ENCODE measurements at regions not wholly inside any gene's neighbourhood (a gene's known extent, or its start where the extent isn't known, plus 50 kb on each side); places are given as distances from the start of the nearest gene placed in this dataset.

DNA sequence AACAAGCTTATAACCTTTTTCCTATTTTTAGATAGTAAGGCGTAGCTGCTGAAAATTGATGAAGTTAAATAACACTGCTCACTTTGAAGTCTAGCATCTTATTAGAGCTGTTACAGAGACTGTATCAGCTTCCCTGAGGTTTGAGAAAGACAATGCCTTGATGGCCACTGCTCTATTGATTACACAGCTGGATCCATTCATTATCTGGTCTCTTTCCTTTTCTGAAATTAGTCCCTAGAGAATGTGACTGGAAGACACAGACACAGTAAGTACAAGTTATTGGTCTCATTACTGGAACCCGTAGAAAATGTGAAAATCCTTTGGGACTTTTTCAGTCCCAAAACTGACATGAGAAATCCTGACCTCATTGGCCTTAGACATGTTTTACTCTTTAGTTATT is 188.3 kb downstream of the NAF1 start:
- H3K23me2 ChIP-seq (ENCODE audit: low read depth, low read length) = no peaks in the 10 kb centered on the region
- no peak overlapping the region for H2BK20ac ChIP-seq (ENCODE audit: low read length)
- no peak overlapping the region for H2AK5ac ChIP-seq (ENCODE audit: low read depth, low read length)
- no peaks in the 10 kb centered on the region for H3K27me3 ChIP-seq (replicated peaks in 1 of 4; ENCODE audit: control insufficient read depth in 3 of 4, extremely low read depth in 1 of 4, insufficient read depth in 3 of 4, low read length in 3 of 4)
- no peak overlapping the region for H3K4ac ChIP-seq (replicated peaks; ENCODE audit: insufficient read length, low read depth, low read length)
- no peaks in the 10 kb centered on the region for H3K9me3 ChIP-seq (ENCODE audit: insufficient read depth in 2 of 2, low read depth in 1 of 2, low read length in 1 of 2)
- H3K4me1 ChIP-seq (replicated peaks in 1 of 4; ENCODE audit: control insufficient read depth in 3 of 4, insufficient read depth in 4 of 4, low read length in 3 of 4) = no peaks in the 10 kb centered on the region
- FAIRE-seq (no peak), DNase-seq (ENCODE audit: low read depth in 1 of 2, low spot score in 2 of 2) (no peak)
- H3K79me1 ChIP-seq (ENCODE audit: low read depth, low read length) = no peaks in the 10 kb centered on the region
- no peaks in the 10 kb centered on the region for H3K79me2 ChIP-seq (ENCODE audit: control insufficient read depth in 1 of 2, insufficient read depth in 2 of 2, low read length in 2 of 2)
- H4K91ac ChIP-seq (replicated peaks; ENCODE audit: insufficient read length, low read length) = no peak overlapping the region
- POLR2A ChIA-PET (ENCODE audit: partially characterized antibody) = no interaction called here
- H3K4me3 ChIP-seq (ENCODE audit: extremely low read depth in 1 of 4, insufficient read depth in 2 of 4, low read depth in 3 of 4, low read length in 4 of 4) = no peak overlapping the region
- no peak overlapping the region for H4K5ac ChIP-seq (ENCODE audit: insufficient read length, low read depth, low read length)
- 100% methylated on average over 2 of the region's 2 CpGs; no CpG with 5 or more reads in 1 of the 2 experiments for WGBS, 2 experiments (ENCODE audit: extremely low coverage in 1 of 2, insufficient coverage in 1 of 2, insufficient read length in 1 of 2, insufficient replicate concordance in 2 of 2, low coverage in 1 of 2, low lambda C conversion rate in 2 of 2, missing lambda C conversion rate in 1 of 2)
- H2AFZ ChIP-seq (ENCODE audit: low read length) = no peak overlapping the region
- no peak overlapping the region for H3K27ac ChIP-seq (ENCODE audit: low read depth, low read length)
- no peak overlapping the region for H3K18ac ChIP-seq (ENCODE audit: extremely low read depth, low read length)
- H4K20me1 ChIP-seq (replicated peaks in 1 of 2; ENCODE audit: control insufficient read depth in 1 of 2, insufficient read depth in 2 of 2, low read length in 2 of 2) = no peaks in the 10 kb centered on the region
- H3K56ac ChIP-seq (replicated peaks; ENCODE audit: insufficient read length, low read depth, low read length) = no peak overlapping the region
- H2BK120ac ChIP-seq (replicated peaks; ENCODE audit: low read depth, low read length) = no peak overlapping the region
- no peak overlapping the region for H4K8ac ChIP-seq (ENCODE audit: extremely low read depth, insufficient read depth, low read length)
- H2BK5ac ChIP-seq (ENCODE audit: low read depth, low read length) = no peak overlapping the region
- H3K9ac ChIP-seq (replicated peaks in 1 of 4; ENCODE audit: extremely low read depth in 1 of 4, low read depth in 3 of 4, low read length in 3 of 4) = no peak overlapping the region
- no peak overlapping the region for H2BK12ac ChIP-seq (ENCODE audit: low read depth, low read length)
- CTCF ChIA-PET (ENCODE audit: partially characterized antibody) = interaction anchor here (1.4 kb wide), 1 partner anchor 35 kb away, joined by 4 read pairs; no protein-coding TSS in a partner anchor
- H2BK15ac ChIP-seq (ENCODE audit: low read length) = no peak overlapping the region
- H3K4me2 ChIP-seq (ENCODE audit: insufficient read depth in 1 of 2, low read depth in 2 of 2, low read length in 2 of 2) = no peak overlapping the region
- H3K14ac ChIP-seq (ENCODE audit: insufficient read length) = no peak overlapping the region
- H3K36me3 ChIP-seq (ENCODE audit: control insufficient read depth in 2 of 4, insufficient read depth in 4 of 4, low read length in 3 of 4) = no peaks in the 10 kb centered on the region
- no peak overlapping the region for H3K23ac ChIP-seq (ENCODE audit: insufficient read length)
- TF ChIP-seq KDM5A (IDR thresholded peaks at IDR 0.05; ENCODE audit: low read length) (no peak), CREB1 (IDR thresholded peaks at IDR 0.05) (no peak), CHD1 (IDR thresholded peaks at IDR 0.05; ENCODE audit: low read depth, low read length) (no peak), RBBP5 (IDR thresholded peaks at IDR 0.05; ENCODE audit: borderline replicate concordance, low read depth, low read length) (no peak), POLR2A (IDR thresholded peaks at IDR 0.05; ENCODE audit: control extremely low read depth in 1 of 2, low read depth in 2 of 2, low read length in 2 of 2) (no peak), SIN3A (conservative IDR thresholded peaks at IDR 0.05 in 1 of 2, IDR thresholded peaks at IDR 0.05 in 1 of 2; ENCODE audit: low read depth in 1 of 2, low read length in 2 of 2) (no peak), KDM1A (IDR thresholded peaks at IDR 0.05; ENCODE audit: borderline replicate concordance, low read length) (no peak), SAP30 (IDR thresholded peaks at IDR 0.05; ENCODE audit: insufficient read depth, insufficient replicate concordance, low read length) (no peak), POU5F1 (IDR thresholded peaks at IDR 0.05; ENCODE audit: low read depth, low read length) (no peak), KDM4A (IDR thresholded peaks at IDR 0.05; ENCODE audit: low read depth, low read length, severe bottlenecking) (no peak), TAF7 (optimal IDR thresholded peaks at IDR 0.05; ENCODE audit: borderline replicate concordance, low read depth, low read length) (no peak), RFX5 (IDR thresholded peaks at IDR 0.05; ENCODE audit: borderline replicate concordance, low read depth, low read length) (no peak), SIRT6 (IDR thresholded peaks at IDR 0.05; ENCODE audit: low read length) (no peak), CBX8 (IDR thresholded peaks at IDR 0.05; ENCODE audit: borderline replicate concordance, low read depth, low read length) (no peak), SRF (IDR thresholded peaks at IDR 0.05; ENCODE audit: low read depth, low read length) (no peak)
- TF ChIP-seq, protein P1, sequence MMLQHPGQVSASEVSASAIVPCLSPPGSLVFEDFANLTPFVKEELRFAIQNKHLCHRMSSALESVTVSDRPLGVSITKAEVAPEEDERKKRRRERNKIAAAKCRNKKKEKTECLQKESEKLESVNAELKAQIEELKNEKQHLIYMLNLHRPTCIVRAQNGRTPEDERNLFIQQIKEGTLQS (IDR thresholded peaks at IDR 0.05; ENCODE audit: insufficient read depth, low read depth, low read length) = no peak

Data from H1 (cell line).